GM18870 (cell line): ENCODE measurements at regions not wholly inside any gene's neighbourhood (a gene's known extent, or its start where the extent isn't known, plus 50 kb on each side); places are given as distances from the start of the nearest gene placed in this dataset.
A peak's percentile ranks its signal among the peaks of the same experiment; 100 is the strongest.
"Not testable (repeated sequence)": the region's sequence is repeated elsewhere in the genome, so short reads cannot be mapped to it uniquely, and the experiment has no call there.

Source experiments
- ATAC-seq: cut with Tn5 transposase; IDR thresholded peaks from one replicate; pipeline ENCODE4 v1.9.1; 2021; ENCODE audit warnings: moderate library complexity; ENCODE audit not compliant: unreplicated experiment

DNA sequence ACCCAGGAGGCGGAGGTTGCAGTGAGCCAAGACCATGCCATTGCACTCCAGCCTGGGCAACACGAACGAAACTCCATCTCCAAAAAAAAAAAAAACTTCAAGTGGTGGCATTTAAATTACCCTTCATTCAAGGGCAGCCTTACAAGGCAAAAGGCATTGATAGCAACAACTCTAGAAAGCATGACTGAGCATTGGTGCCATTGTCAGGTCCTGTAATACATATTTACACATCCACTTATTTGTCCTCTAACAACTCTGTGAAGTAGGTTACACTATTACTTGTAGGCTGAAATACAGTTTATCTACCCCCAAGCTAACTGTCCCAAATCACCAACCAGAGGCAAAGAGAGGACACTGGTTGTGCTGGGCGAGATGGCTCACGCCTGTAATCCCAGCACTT, 52.7 kb upstream of the LARP1 start:
- ATAC-seq = no peak

DNA sequence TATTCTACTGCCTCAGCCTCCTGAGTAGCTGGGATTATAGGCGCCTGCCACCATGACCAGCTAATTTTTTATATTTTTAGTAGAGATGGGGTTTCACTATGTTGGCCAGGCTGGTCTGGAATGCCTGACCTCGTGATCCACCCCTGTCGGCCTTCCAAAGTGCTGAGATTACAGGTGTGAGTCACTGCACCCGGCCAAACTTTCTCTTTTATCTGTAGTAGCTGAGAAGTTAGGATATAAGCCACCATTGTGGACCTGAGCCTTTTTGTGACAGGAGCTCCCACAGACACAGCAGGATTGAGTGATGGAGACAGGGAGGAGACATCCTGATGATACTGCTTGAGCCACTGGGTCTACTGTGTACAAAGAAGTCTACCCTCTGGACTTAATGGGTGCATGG, 53.5 kb upstream of the LARP1 start:
- ATAC-seq = not testable (repeated sequence)

DNA sequence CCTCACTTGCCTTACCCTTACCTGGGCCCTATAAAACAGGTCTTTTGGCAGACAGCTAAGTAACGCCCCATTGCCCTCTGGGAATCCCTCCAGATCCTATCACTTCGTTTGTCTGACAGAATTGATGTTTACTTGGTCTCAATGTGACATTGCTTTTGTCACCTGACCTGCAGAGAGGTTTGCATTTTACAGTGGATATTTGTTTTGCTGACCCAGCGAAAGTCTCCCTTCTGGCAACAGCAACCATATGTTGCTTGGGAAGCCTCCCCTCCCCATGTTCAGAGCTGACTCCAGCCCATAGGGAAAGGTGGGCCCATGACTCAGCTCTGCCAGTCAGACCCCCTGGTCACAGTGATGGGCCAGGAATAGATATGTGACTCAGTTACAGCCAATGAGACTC, 54.0 kb upstream of the LARP1 start:
- no peak for ATAC-seq

DNA sequence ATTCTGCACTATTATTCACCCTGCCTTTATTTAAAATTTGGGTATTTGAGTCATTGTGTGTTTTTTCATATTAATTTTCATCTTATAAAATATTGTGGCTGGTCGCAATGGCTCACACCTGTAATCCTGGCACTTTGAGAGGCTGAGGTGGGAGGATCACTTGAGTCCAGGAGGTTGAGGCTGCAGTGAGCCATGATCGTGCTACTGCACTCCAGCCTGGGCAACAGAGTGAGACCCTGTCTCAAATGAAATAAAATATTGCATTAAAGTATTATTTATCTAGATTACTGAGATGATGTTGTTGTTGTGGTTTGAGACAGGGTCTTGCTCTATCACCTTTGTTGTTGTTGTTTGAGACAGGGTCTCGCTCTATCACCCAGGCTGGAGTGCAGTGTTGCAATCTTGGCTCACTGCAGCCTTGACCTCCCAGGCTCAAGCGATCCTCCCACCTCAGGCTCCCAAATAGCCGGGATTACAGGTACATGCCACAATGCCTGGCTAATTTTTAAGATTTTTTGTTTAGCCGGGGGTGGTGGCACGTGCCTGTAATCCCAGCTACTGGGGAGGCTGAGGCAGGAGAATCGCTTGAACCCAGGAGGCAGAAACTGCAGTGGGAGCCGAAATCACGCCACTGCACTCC, 54.8 kb upstream of the LARP1 start:
- ATAC-seq = not testable (repeated sequence)

DNA sequence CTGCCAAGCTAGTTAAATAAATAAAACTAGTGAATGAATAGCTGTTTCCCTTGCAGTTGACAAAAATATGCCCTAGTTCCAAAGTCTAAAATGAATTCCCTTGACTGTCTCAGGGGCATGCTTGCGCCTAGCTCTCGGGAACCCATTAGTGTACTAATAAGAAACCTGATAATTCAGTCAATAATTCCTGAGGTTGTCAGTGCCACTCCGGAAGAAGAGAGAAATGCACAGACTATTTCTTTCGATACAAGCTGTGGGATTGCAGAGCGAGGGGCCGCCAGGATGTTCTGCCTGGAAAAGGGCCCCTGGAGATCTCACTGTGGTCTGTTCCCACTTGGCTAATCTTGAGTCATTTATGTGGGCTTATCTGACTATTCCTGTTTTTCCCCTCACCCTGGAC, 56.4 kb upstream of the LARP1 start:
- no peak for ATAC-seq

GRCh38 chr5:154697371-154697770, 57.8 kb upstream of the LARP1 start:
- no peak for ATAC-seq

- no peak for ATAC-seq
Measured at GRCh38 chr5:154696891-154697290, 58.3 kb upstream of the LARP1 start.

DNA sequence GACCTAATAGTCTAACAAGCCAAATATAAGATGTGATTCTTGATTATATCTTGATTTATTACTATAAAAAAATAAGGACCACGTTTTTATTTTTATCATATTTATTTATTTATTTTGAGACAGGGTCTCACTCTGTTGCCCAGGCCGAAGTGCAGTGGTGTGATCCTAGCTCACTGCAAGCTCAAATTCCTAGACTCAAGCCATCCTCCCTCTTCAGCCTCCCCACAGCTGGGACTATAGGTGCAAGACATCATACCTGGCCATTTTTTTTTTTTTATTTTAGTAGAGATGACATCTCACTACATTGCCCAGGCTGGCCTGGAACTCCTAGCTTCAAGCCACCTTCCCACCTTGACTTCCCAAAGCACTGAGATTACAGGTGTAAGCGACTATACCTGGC, 61.0 kb upstream of the LARP1 start:
- no peak for ATAC-seq

DNA sequence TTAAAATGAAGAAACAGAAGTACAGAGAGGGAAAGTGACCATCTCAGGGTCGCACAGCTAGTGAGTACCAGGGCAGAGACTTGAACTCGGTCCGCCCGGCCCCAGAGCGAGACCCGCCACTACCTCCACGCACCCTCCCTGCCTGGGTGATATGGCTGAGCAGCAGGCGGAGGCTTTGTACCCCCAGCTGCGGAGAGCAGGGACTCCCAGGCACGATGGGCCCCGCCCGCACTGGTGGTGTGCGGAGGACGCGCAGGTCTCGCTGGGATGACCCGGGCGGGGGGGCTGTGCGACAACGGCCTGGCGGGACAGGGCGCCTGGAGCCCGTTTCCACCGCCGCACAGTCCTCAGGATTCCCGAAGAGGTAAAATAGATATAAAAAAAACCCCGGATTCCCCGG, 64.7 kb upstream of the LARP1 start:
- ATAC-seq = no peak

GRCh38 chr5:154686490-154686889, 68.7 kb upstream of the LARP1 start:
- ATAC-seq = no peak

DNA sequence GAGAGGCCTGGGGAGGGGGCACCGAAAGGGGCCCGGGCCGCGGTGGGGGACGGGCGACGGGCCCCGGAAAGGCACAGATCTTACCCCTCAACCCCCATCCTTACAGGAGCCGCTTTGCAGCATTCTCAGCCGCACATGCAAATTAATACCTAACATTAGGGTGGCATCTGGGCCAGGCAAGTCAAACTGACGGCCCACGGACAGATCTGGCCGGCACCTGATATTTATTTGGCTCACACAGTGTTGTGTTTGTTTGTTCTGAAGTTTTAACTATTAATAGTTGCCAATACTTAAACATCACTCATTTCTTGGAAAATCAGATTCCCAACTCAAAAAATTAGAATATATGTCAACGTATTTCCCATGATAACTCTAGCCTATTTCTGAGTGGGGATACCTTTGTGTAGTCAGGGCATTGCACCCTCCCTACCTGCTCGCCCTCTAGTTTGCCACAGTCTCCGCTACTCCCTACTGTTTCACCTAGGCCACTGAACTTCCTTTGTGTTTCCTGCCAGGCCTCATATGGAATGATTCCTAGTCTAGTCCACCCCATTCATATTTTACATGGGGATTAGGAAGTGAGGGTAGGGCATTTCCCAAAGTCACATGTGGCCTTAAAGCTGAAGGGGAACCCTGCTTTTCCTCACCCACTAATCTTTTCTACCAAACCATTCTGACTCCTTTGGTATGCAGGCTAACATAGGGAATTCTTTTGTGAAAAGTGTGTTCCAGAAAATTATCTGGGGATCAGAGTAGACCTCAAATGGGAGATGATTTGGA, 71.9 kb upstream of the LARP1 start:
- ATAC-seq = peak; percentile 71

DNA sequence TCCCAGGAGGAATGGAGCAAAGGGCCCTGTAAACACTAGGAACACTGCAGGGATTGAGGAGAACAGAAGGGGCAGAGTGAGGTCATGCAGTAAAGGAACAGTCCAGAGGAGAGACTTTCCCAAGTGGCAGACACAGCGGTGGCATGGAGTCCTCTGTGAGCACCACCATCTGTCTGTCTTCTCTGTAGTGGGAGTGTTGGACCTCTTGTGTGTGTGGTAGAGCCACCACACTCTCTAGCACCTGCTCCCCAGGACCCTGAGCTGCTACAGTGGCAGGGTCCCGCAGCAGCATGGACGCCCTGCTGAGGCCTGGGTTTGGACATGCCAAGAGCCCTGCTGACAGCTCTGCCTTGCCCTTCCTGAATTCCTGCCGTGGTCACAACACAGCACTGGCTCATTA, 75.7 kb upstream of the LARP1 start:
- ATAC-seq = no peak

- ATAC-seq = no peak
Measured at GRCh38 chr5:154677921-154678320, 77.3 kb upstream of the LARP1 start.

DNA sequence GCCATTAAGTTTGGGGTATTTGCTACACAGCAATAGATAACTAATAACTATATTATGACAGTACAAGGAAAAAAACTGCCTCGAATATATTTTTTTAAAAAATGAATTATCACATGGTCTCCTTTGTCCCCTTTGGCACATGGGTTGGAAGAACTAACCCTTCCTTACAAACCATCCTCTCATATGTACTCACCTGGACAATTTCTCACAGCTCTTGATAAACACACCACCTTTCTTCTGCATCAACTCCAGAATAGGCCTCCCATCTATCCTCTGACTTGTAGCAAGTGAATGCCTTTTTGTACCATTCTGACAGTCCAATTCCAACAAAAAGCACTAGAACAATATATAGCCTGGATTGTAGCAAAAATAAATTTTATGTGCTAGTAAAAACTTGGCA, 78.7 kb upstream of the LARP1 start:
- ATAC-seq = no peak

GRCh38 chr5:154674029-154674428, 81.1 kb upstream of the LARP1 start:
- no peak for ATAC-seq

GRCh38 chr5:154673506-154673905, 81.7 kb upstream of the LARP1 start:
- no peak for ATAC-seq

GRCh38 chr5:154669913-154670312, 85.3 kb upstream of the LARP1 start:
- ATAC-seq = not testable (repeated sequence)

DNA sequence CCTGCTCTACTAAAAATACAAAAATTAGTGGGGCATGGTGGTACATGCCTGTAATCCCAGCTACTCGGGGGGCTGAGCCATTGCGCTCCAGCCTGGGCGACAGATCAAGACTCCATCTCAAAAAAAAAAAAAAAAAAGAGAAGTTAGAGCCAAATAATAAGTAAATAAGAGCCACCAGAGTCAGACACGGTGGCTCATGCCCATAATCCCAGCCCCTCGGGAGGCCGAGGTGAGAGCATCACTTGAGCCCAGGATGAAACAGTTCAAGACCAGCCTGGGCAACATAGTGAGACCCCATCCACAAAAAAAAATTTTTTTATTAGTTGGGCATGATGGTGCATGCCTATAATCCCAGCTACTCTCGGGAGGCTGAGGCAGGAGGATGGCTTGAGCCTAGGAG, 85.8 kb upstream of the LARP1 start:
- ATAC-seq = no peak

DNA sequence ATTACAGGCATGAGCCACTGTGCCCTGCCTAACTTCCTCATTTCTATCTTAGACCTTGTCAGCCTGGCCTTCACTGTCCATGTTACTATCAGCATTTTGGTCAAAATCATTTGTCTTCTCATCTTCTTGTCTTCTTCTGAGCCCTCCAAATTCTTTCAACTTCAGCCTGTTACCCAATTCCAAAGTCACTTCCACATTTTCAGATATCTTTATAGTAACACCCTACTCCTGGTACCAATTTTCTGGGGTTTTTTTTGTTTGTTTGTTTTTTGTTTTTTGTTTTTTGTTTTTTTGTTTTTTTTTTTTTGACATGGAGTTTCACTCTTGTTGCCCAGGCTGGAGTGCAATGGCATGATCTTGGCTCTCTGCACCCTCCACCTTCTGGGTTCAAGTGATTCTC, 90.3 kb upstream of the LARP1 start:
- no peak for ATAC-seq

GRCh38 chr5:154663424-154663823, 91.8 kb upstream of the LARP1 start:
- no peak for ATAC-seq

DNA sequence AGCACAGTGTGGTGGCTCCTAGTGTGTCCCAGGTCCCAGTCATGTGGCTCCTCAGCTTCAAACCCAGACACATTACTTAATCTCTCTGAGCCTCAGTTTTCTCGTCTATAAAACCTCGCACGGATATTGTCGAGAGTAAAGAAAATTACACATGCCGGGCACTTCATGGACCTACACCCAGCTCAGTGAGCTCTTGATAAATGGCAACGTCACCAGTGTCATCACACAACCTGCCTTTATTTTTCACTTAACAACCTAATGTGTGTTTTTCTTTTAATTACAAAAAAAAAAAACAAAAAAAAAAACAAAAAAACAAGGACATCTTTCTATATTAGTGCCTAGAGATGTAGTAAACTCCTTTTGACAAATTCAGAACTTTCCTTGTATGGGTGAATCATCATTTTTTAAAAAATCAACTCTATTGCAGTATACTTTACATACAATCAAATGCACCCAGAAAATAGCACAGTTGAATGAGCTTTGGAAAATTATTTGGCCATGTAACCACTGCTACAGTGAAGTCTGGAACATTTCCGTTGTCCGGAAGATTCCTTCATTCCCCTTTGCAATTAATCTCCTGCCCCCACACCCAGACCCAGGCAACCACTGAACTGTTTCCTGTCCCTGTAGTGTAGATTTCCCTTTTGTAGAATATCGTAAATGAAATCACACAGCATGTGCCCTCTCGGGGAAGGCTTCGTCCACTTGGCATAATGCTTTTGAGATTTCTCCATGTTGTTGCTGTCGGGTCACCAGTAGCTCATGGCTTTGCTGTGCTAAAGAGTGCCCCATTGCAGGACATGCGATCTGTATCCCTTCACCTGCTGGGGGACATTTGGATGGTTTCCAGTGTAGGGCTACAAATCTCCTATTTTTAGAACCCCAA, 100.4 kb upstream of the LARP1 start:
- no peak for ATAC-seq
